ENCODE measurements at regions not wholly inside any gene's neighbourhood (a gene's known extent, or its start where the extent isn't known, plus 50 kb on each side); places are given as distances from the start of the nearest gene placed in this dataset.

DNA sequence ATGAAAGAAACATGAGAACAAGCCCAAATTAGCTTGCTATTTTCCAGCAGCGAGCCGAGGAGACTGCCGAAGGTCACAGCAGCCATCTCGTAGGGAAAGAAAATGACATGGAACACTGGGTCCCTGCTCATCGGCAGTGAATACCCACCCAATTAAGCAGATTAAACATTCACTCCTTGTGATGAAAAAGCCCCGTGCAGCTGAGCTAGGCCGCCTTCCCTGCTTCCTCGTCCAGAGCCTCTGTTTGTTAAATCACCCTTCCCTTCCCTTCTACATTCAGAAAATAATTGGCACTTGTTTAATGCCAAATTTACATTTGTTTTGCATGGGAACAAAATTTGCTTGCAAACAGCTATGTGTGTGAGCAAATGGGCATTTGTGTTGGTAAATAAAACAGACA is 342.5 kb downstream of the RMST start:
- no peaks in the 10 kb centered on the region for H3K4me1 ChIP-seq
- H3K27me3 ChIP-seq, result no peaks in the 10 kb centered on the region
- no peaks in the 10 kb centered on the region for H3K36me3 ChIP-seq
- no peak overlapping the region for H3K27ac ChIP-seq
- TF ChIP-seq POLR2AphosphoS5 (IDR thresholded peaks at IDR 0.05) (no peak), POLR2A (IDR thresholded peaks at IDR 0.05) (no peak), EP300 (IDR thresholded peaks at IDR 0.05) (no peak)
- TF ChIP-seq, protein P1, sequence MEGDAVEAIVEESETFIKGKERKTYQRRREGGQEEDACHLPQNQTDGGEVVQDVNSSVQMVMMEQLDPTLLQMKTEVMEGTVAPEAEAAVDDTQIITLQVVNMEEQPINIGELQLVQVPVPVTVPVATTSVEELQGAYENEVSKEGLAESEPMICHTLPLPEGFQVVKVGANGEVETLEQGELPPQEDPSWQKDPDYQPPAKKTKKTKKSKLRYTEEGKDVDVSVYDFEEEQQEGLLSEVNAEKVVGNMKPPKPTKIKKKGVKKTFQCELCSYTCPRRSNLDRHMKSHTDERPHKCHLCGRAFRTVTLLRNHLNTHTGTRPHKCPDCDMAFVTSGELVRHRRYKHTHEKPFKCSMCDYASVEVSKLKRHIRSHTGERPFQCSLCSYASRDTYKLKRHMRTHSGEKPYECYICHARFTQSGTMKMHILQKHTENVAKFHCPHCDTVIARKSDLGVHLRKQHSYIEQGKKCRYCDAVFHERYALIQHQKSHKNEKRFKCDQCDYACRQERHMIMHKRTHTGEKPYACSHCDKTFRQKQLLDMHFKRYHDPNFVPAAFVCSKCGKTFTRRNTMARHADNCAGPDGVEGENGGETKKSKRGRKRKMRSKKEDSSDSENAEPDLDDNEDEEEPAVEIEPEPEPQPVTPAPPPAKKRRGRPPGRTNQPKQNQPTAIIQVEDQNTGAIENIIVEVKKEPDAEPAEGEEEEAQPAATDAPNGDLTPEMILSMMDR (IDR thresholded peaks at IDR 0.05), result no peak
- H3K9me3 ChIP-seq, result no peaks in the 10 kb centered on the region
- intact Hi-C loops (cut with DNase I; ENCODE audit: low total_unique reads), result no loop called here
- 59 to 80% (median 73%) methylated on average over 8 of the region's 8 CpGs for WGBS, 5 donors
- no peak for DNase-seq
- no peak overlapping the region for H3K4me3 ChIP-seq

DNA sequence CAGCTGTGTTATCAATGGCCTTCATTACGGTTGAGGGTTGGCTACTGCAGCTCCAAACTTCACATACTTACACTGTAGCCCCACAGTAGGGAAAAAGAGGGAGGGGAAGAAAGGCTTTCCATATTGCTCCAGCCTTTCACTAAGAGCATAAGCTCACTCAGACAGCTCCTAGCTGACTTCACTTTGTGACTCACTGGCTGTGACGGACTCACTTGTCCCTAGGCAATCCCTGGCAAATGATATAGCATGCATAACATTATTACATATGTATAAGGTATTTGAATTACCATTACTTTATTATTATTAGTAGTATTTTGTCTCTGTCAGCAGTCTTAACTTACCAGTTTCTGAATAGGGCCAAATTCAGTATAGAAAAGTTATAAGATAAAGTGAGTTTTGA is 350.7 kb downstream of the RMST start:
- no peak for TF ChIP-seq POLR2A (IDR thresholded peaks at IDR 0.05)
- TF ChIP-seq EP300 (IDR thresholded peaks at IDR 0.05), result no peak
- TF ChIP-seq, protein P1 (IDR thresholded peaks at IDR 0.05), result no peak
- TF ChIP-seq POLR2AphosphoS5 (IDR thresholded peaks at IDR 0.05), result no peak
- no peak overlapping the region for H3K4me3 ChIP-seq
- no peaks in the 10 kb centered on the region for H3K9me3 ChIP-seq
- intact Hi-C loops (cut with DNase I; ENCODE audit: low total_unique reads), result no loop called here
- no peaks in the 10 kb centered on the region for H3K27me3 ChIP-seq
- WGBS, 5 donors, result 58 to 86% (median 81%) methylated on average over 2 of the region's 2 CpGs
- H3K36me3 ChIP-seq, result no peaks in the 10 kb centered on the region
- DNase-seq, result no peak
- no peaks in the 10 kb centered on the region for H3K4me1 ChIP-seq
- H3K27ac ChIP-seq, result no peak overlapping the region

DNA sequence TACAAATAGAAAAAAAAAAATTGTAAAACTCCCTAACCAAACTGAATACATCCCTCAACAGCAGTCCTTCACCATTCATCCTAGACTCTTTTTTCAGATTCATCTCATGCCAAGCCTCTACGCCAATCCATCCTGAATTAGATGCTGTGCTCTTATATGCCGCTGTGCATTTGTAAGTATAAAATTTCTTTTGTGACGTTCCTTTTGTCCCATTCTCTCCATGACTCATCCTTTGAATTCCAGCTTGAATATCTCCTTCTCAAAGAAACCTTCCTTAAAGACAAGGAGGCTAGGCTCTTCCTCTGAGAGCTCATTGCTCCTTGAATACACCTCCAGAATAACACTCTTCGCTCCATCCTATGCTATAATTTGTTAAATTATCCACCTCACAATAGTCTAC is 359.2 kb downstream of the RMST start:
- WGBS, 5 donors, result 83 to 93% (median 89%) methylated on average over 4 of the region's 4 CpGs
- no peak overlapping the region for H3K4me3 ChIP-seq
- H3K4me1 ChIP-seq, result no peaks in the 10 kb centered on the region
- DNase-seq, result no peak
- H3K36me3 ChIP-seq, result no peaks in the 10 kb centered on the region
- H3K9me3 ChIP-seq, result no peaks in the 10 kb centered on the region
- intact Hi-C loops (cut with DNase I; ENCODE audit: low total_unique reads), result no loop called here
- TF ChIP-seq POLR2A (IDR thresholded peaks at IDR 0.05), result no peak
- TF ChIP-seq, protein P1 (IDR thresholded peaks at IDR 0.05), result no peak
- no peak for TF ChIP-seq POLR2AphosphoS5 (IDR thresholded peaks at IDR 0.05)
- no peak for TF ChIP-seq EP300 (IDR thresholded peaks at IDR 0.05)
- no peak overlapping the region for H3K27ac ChIP-seq
- H3K27me3 ChIP-seq, result no peaks in the 10 kb centered on the region

DNA sequence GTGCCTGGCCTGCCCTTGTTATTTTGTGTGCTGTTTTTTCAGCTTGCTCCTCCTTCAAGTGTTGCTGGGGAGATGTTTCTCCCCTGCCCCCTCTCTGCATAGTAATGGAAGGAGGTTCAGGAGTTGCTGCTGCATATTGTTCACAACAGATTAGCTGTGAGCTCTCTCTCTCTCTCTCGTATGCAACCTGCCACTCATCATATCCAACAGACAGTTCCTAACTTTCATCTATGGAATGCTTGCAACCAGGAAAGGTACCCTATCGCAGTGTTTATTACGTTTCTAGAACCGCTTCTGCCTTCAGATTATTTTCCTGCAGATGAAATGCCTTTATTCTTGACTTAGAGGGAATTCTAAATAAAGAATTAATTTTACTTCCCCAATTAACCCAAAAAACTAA is 372.9 kb downstream of the RMST start:
- no peak for TF ChIP-seq EP300 (IDR thresholded peaks at IDR 0.05)
- TF ChIP-seq, protein P1 (IDR thresholded peaks at IDR 0.05), result no peak
- TF ChIP-seq POLR2AphosphoS5 (IDR thresholded peaks at IDR 0.05), result no peak
- no peak for TF ChIP-seq POLR2A (IDR thresholded peaks at IDR 0.05)
- 78 to 89% (median 84%) methylated on average over 4 of the region's 4 CpGs for WGBS, 5 donors
- intact Hi-C loops (cut with DNase I; ENCODE audit: low total_unique reads), result no loop called here

More for the DNA sequence above, 372.9 kb downstream of the RMST start:
- H3K4me1 ChIP-seq, result no peaks in the 10 kb centered on the region
- H3K27me3 ChIP-seq, result no peaks in the 10 kb centered on the region
- H3K4me3 ChIP-seq, result no peak overlapping the region
- H3K9me3 ChIP-seq, result no peaks in the 10 kb centered on the region
- no peaks in the 10 kb centered on the region for H3K36me3 ChIP-seq
- no peak for DNase-seq
- no peak overlapping the region for H3K27ac ChIP-seq

Measured in stomach (tissue), 8 donors.